HG03571 (cell line): ENCODE measurements at regions not wholly inside any gene's neighbourhood (a gene's known extent, or its start where the extent isn't known, plus 50 kb on each side); places are given as distances from the start of the nearest gene placed in this dataset.
"Not testable (repeated sequence)": the region's sequence is repeated elsewhere in the genome, so short reads cannot be mapped to it uniquely, and the experiment has no call there.

ENCODE experiments used
- ATAC-seq: cut with Tn5 transposase; IDR thresholded peaks from one replicate; pipeline ENCODE4 v1.9.1; 2021; ENCODE audit not compliant: unreplicated experiment

DNA sequence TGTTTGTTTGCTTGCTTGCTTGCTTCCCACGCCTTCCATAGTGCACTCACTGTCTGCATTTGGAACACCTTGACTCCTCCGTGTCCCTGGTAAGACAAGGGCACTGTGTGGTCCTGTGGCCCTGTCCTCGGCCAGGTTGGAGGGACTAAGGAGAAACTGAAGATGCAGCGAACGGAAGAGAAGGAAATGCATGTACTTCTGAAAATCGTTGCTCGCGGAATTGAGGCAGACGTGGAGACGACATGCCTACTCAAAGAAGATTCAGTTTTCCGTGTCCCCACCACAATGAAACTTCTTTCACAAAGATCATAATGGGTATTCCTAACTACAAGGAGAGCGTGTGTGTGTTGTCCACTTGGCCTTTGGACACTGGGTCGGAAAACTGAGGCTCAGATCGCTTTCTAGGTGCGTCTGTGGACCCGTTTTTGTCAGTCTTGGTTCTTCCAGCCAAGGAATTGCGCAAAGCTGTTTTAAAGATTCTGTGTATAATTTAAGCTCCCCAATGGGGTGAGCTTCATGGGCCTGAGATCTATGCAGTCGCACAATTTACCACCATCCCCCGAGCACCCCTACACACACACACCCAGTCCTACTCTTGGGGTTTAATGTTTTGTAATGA lies 120.4 kb upstream of the ZNF184 start:
- ATAC-seq = no peak

DNA sequence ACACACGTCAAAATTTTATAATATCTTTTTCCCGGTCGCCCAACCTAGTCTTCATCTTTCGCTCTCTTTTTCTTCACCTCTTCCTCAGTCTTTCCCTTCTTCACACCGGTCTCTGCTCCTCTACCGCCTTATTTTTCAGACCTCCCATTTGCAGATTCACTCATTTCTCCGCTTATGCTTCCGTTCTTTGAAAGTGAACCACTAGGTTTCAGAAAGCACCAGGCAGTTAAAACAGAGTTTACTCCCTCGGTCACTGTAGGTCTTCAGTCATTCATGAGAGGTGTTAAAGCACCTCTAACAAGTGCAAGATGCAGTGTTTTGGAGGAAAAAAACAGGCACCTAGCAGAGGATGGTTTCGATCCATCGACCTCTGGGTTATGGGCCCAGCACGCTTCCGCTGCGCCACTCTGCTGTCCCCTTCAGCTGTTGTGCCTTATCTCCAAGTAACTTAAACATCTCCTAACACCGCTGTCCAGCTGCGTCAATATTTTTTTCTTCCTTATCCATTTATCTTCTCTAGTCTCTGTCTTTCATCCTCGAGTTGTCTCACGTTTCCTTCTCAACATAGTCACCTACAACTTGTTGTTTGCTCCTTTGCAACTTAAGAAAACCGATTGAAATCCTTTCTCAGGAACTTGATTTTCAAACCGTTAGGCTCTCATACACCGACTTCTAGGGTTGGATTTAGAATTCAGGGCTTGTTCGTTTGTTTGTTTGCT lies 119.7 kb upstream of the ZNF184 start:
- peak; percentile 80 for ATAC-seq

DNA sequence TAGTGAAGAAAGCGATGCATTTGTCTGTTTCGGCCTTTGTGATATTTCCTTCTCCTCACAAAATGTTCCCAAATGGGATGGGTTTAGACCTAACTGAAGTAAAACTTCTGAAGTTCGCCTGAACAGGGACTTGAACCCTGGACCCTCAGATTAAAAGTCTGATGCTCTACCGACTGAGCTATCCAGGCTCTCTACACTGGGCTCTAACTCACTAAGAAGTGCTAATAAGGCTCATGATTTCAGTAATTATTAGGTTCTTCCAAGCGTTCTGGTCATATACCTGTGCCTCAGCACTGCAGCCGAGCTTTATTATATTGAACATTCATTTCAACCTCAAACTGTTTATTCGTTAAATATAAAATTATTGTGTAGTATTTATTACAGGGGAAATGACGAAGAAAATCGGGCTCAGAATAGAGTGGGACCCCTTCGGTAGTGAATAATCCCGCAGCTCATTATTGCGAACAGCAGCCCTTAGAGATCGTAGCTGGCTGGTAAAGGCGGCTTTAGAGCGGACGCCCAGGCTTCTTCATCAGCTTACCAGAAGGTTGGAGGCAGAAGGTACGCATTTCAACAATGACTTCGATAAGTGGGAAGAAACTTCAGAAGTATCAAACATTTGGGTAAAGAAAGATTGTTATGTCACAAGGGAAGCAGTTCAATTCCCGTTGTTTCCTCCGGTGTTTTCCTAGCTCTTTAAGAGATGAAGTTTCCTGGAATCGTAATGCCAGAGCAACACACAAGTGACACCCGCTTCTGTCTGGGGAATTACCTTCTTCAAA lies 119.0 kb upstream of the ZNF184 start:
- ATAC-seq = no peak

DNA sequence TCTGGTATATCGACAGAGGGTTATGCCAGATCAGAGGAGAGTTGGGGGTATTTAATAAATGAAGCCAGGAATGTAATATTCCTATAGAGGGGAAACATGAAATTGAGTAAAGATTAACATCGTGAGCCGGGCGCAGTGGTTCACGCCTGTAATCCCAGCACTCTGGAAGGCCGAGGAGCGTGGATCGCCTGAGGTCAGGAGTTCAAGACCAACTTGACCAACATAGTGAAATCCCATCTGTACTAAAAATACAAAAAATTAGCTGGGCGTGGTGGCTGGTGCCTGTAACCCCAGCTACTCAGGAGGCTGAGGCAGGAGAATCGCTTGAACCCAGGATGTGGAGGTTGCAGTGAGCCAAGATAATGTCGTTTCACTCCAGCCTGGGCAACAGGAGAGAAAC lies 112.4 kb upstream of the ZNF184 start:
- not testable (repeated sequence) for ATAC-seq

DNA sequence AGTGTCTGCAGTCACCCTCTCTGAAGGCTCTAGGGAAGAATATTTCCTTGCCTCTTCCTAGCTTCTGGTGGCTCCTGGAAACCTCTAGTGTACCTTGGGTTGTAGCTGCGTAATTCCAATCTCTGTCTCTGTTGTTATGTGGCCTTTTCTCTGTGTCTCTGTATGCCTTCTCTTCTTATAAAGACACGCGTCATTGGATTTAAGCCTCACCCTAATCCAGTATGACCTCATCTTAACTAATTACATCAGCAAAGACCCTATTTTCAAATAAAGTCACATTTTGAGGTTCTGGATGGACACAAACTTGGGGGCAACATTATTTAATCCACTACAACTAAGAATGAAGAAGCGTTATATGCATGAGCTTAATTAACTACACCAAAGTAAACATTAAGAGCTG lies 111.4 kb upstream of the ZNF184 start:
- ATAC-seq = no peak

DNA sequence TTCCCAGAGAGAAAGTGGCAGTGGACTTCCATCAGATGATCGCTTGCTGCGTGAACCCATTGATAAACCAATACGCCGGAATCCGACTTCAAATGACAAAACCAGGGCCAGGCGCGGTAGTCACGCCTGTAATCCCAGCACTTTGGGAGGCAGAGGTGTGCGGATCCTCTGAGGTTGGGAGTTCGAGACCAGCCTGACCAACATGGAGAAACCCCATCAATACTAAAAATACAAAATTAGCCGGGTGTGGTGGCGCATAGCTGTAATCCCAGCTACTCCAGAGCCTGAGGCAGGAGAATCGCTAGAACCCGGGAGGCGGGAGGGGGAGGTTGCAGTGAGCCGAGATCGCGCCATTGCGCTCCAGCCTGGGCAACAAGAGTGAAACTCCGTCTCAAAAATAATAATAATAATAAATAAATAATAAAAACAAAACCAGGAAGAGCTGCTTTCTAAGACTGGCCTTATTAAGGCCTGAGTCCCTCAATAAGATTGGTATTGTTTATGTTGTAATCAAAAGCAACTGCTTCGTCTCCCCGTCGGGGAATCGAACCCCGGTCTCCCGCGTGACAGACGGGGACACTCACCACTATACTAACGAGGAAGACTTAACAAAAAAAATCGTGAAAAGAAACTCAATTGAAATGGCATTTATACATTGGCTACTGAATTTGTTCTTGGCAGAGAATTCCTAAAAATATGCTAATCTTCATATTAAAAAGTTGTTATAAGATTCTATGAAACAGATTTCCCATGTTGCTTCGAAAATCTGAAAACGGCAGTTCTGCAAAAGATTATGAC lies 110.2 kb upstream of the ZNF184 start:
- ATAC-seq = no peak

DNA sequence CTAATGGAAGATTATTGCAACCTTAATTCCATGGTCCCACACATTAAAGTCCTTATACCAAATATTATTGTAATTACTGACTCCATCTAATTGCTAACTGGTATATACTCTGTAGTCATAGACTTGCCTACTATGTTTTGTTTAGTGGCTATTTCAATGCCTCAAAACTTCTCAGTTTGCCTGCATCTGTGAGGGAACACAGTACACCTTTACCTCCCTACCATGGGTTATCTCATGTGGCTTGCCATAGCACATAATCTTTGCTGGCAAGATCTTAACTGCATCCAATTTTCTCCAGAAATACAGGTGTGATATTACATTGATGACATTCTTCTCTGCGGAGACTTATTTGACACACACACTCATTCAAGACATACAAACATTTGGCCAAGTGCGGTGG lies 107.1 kb upstream of the ZNF184 start:
- no peak for ATAC-seq

DNA sequence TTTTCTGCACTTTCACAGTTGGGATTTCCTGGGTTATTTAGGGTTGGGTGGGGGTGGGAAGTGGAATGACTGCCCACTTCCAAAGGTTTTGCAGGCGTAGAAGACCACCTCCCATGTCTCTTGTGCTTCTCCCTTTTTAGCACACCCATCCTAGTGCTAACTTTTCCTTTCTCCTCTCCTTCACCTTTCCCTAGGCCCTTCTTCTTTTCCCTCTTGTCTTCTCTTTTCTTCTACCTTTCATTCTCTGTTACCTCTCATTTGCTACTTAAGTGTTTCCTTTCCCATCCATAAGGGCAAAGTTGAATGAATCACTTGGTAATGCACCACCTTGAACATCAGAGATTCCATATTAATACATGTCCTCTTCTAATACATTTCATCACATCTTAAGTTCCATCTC lies 105.0 kb upstream of the ZNF184 start:
- no peak for ATAC-seq

DNA sequence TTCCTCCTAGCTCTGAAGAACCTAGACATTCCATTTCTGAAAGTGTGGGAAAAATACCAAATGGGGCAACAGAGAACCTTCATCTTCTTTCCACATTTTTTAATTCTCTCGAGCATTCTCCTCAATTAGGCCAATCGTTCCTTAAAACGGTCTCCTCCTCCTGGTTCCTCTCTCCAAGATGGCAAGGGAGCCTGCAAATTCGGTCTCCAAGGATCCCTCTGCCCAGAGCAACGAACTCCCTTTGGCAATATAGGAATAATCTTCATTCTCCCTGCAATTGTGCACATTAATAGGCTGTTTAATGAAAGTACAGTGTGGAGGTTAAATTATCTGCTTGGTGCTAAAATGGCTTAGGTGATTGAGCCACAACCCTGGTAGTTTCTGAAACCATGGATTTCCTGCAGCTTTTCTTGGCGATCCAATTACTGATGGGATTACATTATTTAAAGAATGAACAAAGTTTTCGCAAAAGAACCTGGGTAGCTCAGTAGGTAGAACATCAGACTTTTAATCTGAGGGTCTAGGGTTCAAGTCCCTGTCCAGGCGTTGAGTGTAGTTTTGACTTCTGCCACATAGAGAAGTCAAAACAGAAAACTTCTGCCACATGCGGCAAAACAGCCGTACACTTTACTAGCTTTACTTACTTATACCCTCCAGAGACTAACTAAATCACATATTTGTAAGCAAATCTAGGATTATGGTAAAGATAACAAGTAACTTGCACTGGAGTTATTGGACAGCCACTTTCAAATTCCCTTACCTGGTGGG lies 102.9 kb upstream of the ZNF184 start:
- no peak for ATAC-seq

DNA sequence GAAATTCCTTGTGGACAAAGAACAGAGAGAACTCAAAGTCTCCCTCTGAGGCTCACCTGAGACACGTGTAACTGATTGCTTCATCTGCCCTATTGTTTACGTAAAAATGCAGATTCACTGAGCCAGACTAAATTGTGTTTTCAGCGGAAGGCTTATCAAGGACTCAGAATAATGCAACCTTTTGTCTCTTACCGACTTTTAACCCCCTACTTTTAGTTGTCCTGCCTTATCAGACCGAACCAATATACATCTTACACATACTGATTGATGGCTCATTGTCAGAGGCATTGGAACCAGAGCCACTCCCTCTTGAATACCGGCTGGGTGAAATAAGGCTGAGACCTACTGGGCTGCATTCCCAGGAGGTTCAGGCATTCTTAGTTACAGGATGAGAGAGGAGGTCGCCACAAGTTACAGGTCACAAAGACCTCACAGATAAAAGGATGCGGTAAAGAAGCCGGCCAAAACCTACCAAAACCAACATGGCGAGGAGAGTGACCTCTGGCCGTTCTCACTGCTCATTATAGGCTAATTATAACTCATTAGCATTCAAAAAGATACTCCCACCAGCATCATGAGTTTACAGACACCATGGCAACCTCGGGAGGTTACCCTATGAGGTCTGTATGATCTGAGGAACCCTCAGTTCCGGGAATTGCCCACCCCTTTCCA lies 95.5 kb upstream of the ZNF184 start:
- no peak for ATAC-seq

DNA sequence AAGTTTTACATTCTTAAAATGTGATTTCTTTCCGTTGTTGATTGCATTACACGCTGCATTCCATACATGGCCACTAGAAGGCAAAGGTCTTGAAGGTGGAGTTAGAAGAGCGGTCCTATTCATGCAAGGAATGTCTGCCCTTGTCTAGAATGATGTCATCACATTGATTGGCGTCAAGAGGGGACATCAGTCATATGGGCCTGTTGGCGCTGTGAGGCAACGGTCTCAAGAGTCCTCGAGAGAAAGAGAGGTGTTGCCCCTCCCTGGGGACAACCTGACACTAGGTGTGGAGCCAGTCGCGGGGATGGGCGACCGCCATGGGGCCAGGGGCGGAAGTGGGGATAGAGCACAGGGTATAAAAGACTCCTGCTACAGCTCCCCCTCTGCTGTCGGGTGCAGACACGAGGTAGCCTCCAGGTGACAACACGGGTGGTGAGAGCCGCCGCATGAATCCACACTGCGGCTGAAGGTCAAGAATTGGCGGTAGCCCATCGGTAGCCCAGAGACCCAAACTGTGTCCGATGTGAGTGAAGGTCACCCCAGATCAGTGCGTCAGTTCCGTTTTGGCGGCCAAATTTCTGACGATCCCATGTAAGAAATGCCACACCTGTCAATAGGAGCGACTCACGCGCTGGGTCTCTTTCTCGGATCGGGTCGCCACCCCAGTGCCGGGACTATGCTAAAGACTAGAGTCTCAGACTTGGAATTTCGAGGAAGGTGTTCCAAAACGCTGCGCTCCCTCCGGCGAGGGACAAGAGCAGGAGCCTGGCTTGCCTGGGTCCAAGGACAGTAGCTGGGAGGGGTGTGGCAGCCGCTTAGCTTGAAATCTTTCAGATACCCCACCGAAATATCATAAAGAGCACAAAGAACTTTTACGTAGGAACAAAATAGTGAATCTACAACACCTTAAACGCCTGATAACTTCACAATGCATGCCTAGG lies 93.2 kb upstream of the ZNF184 start:
- ATAC-seq = no peak

DNA sequence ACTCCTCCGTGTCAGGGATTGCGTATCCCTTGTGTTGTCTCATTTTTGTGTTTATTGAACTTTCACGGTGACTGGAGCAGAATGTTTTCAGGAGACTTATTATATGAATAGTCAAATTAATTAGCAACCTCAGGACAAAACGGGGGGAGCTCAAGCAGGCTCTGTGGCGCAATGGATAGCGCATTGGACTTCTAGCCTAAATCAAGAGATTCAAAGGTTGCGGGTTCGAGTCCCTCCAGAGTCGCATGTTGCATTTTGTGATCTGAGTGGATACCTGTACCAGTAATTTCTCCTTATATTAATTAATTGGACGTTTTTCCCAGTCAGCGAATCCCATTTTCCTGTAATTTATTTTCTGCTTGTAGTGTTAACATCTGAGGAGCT lies 89.1 kb upstream of the ZNF184 start:
- ATAC-seq = no peak

DNA sequence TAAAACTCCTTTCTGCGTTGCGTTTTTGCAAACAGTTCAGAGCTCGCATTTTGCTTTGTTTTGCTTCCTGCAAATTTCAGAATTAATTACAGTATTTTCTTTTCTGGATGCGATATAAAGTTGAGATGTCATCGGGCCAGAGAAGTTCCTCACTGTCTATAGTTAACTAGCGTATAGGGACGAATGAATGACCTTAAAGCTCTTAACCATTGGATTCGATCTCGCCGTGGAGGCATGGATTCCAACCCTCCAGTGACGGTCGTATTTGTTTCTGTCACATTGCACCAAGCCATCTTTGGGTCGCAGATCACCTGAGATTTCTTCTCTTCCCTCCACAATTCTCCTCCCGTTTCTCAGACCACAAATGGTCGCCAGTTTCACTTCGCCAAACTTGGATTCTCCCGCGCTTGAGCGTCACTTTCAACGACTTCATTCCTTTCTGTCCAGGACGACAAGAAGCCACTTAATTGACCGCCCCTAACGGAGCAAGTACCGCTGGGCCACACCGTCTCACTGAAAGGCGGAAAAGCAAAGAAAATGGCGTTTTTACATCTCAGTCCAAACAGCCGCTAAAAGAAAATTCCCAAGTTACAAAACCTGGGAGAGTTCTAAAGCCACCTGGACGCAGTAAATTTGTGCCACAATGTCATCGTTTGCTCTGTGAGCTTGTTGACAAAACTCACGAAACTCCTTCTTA lies 85.3 kb upstream of the ZNF184 start:
- ATAC-seq = no peak

DNA sequence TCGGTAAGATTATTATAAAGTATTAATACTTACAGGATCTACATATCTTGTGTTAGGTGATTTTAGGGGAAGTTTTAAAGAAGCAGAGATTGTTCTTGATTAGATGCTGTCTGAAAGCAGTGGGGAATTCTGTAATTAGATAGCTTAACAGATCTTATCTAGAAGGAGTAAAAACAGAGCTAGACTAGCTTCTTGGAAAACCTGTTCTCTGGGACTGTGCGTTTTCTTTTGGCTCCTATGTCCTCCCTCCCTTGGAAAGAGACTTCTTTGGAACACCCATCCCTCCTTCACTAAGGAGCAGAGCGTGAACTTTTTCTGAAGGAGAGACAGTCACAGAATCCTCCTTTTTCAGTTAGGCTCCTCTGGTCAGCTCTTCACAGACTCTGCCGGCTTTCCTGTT lies 83.5 kb upstream of the ZNF184 start:
- ATAC-seq = no peak

DNA sequence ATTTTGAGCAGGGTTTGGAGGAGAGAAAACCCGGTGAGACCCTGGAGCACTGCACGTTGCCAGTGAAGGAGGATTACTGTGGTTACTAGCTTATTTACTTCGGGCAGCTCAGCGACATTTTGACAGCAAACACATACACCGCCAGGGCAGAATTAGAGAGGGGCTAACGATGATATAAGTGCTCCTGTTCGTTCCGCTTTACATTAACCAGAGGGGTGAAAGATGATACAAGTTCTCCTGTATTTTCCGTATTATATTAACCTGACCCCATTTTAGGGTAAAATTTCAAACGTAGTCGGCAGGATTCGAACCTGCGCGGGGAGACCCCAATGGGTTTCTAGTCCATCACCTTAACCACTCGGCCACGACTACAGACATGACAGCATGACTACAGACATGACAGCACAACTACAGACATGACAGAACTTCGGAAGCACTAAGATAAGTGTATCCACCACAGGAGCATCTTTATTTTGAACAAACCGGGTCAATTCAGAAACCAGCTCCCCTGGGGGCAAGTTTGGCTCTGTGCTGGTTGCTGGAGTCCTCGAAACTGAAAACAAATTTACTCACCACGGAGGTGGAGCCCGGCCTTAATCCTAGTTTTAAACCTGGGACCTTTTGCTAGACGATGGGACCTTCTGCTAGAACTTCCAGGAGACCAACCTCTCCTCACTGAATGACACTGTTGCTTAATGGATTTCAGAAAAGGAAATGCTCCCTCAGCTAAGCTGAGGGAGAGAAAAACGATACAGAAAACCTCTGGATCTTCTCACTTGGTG lies 80.4 kb upstream of the ZNF184 start:
- peak; percentile 59 for ATAC-seq

DNA sequence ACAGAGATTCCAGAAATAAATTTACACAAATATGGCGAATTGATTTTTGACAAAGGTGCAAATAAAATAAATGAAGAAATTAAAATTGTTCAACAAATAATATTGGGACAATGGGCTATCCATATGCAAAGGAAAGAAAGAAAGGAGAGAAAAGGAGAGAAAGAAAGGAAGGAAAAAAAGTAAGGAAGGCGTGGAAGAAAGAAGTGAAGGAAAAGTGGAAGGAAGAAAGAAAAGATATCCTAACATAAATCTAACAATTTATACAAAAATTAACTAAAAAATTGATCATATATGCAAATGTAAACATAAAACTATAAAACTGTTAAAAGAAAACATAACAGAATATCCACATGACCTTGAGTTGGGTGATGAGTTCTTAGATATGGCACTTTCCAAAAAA lies 78.7 kb upstream of the ZNF184 start:
- ATAC-seq = no peak

DNA sequence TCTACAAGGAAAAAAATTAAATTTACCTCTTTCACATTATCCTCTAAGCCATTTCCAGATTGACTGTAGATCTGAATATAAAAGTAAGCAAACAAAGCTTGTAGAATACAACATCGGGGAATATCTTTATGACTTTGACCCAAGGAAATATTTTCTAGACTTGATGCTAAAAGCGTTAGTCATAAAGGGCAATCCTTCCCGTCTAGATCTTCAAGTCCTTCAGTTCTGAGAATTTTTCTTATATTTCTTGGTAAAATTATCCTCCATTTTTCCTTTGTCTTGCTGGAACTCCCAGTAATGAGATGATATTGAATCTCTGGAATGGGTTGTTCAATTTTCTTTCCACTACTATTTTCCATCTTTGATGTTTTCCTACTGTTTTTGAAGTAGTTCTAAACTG lies 77.8 kb upstream of the ZNF184 start:
- ATAC-seq = no peak

DNA sequence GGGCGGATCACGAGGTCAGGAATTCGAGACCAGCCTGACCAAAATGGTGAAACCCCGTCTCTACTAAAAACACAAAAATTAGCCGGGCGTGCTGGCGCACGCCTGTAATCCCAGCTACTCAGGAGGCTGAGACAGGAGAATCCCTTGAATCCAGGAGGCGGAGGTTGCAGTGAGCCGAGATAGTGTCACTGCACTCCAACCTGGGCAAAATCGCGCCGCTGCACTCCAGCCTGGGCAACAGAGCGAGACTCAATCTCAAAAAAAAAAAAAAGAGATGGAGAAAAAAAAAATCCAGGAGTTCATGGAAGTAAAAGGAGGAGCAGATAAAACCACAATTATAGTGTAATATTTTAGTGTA lies 76.3 kb upstream of the ZNF184 start:
- ATAC-seq = not testable (repeated sequence)
